ENCODE measurements at regions not wholly inside any gene's neighbourhood (a gene's known extent, or its start where the extent isn't known, plus 50 kb on each side); places are given as distances from the start of the nearest gene placed in this dataset.

GRCh38 chr13:73370066-73370465 is 311.3 kb downstream of the KLF5 start:
- no peak for TF ChIP-seq EZH2 (IDR thresholded peaks at IDR 0.05)
- no peak for TF ChIP-seq POLR2AphosphoS5 (IDR thresholded peaks at IDR 0.05; ENCODE audit: borderline replicate concordance, low read depth, low read length)

Measured in SK-N-MC (cell line).